H1 (cell line): ENCODE measurements at regions not wholly inside any gene's neighbourhood (a gene's known extent, or its start where the extent isn't known, plus 50 kb on each side); places are given as distances from the start of the nearest gene placed in this dataset.

Experiments used
- CTCF ChIA-PET: fragments of 300-600 bp; sonication (Branson Sonifier 250); formaldehyde crosslinking; loops from one replicate; lab custom pipeline; 2021; ENCODE audit not compliant: partially characterized antibody; lab: Charles Lee
- POLR2A ChIA-PET: fragments of 300-600 bp; sonication (Branson Sonifier 250); formaldehyde crosslinking; loops from one replicate; lab custom pipeline; 2021; ENCODE audit warnings: inconsistent platforms; ENCODE audit not compliant: partially characterized antibody; lab: Charles Lee
- DNase-seq, 2 experiments: peaks; one replicate each; pipeline versions ENCODE4 v3.0.0 to v3.0.0-alpha.2; 2010 to 2022; ENCODE audit warnings: low spot score in 2 of 2, low read depth in 1 of 2, mixed read lengths in 1 of 2
- FAIRE-seq: peaks from 2 replicates; lab custom pipeline; 2011; peaks lifted over from hg19 to GRCh38; lab: Jason Lieb, UNC
- H2AFZ ChIP-seq: 2 replicates; pipeline ENCODE4 v1.8.1; 2012; ENCODE audit warnings: low read length, inconsistent platforms
- H2AK5ac ChIP-seq: 2 replicates; pipeline ENCODE4 v1.6.1; 2013; ENCODE audit warnings: low read depth, low read length
- H2BK120ac ChIP-seq: replicated peaks from 2 replicates; pipeline ENCODE3; 2013; ENCODE audit warnings: low read depth, low read length, inconsistent platforms
- H2BK12ac ChIP-seq: 2 replicates; pipeline ENCODE4 v1.6.1; 2013; ENCODE audit warnings: low read depth, low read length
- H2BK15ac ChIP-seq: 2 replicates; pipeline ENCODE4 v1.6.1; 2013; ENCODE audit warnings: low read length
- H2BK20ac ChIP-seq: 2 replicates; pipeline ENCODE4 v1.6.1; 2013; ENCODE audit warnings: low read length
- H2BK5ac ChIP-seq: 2 replicates; pipeline ENCODE4 v1.6.1; 2013; ENCODE audit warnings: low read depth, low read length
- H3K14ac ChIP-seq: 2 replicates; pipeline ENCODE4 v1.6.1; 2013; ENCODE audit warnings: inconsistent platforms; ENCODE audit not compliant: insufficient read length
- H3K18ac ChIP-seq: 2 replicates; pipeline ENCODE4 v1.6.1; 2013; ENCODE audit warnings: low read length; ENCODE audit errors: extremely low read depth
- H3K23ac ChIP-seq: 2 replicates; pipeline ENCODE4 v1.6.1; 2013; ENCODE audit warnings: inconsistent platforms; ENCODE audit not compliant: insufficient read length
- H3K23me2 ChIP-seq: 2 replicates; pipeline ENCODE4 v1.6.1; 2013; ENCODE audit warnings: low read depth, low read length
- H3K27ac ChIP-seq: 2 replicates; pipeline ENCODE4 v1.6.1; 2011; ENCODE audit warnings: low read depth, low read length, inconsistent platforms
- H3K27me3 ChIP-seq, 4 experiments: replicated peaks in 1 of 4; 1 replicate in 1 of 4; 2 replicates in 3 of 4; pipeline versions ENCODE4 v1.6.1 to v1.8.1; 2011 to 2013; ENCODE audit warnings: low read length in 3 of 4, mild to moderate bottlenecking in 3 of 4, inconsistent platforms in 2 of 4, mixed read lengths in 2 of 4, moderate library complexity in 1 of 4; ENCODE audit not compliant: control insufficient read depth in 3 of 4, insufficient read depth in 3 of 4; ENCODE audit errors: extremely low read depth in 1 of 4
- H3K36me3 ChIP-seq, 4 experiments: 2 replicates each; pipeline versions ENCODE4 v1.6.1 to v1.8.1; 2011 to 2013; ENCODE audit warnings: mild to moderate bottlenecking in 4 of 4, low read length in 3 of 4, moderate library complexity in 2 of 4, control low read depth in 1 of 4, inconsistent platforms in 1 of 4; ENCODE audit not compliant: insufficient read depth in 4 of 4, control insufficient read depth in 2 of 4
- H3K4ac ChIP-seq: replicated peaks from 2 replicates; pipeline ENCODE3; 2013; ENCODE audit warnings: low read length, low read depth, mixed read lengths, inconsistent platforms; ENCODE audit not compliant: insufficient read length
- H3K4me1 ChIP-seq, 4 experiments: replicated peaks in 1 of 4; 1 replicate in 1 of 4; 2 replicates in 3 of 4; pipeline versions ENCODE4 v1.6.1 to v1.8.1; 2011 to 2013; ENCODE audit warnings: low read length in 3 of 4, inconsistent platforms in 2 of 4, mixed read lengths in 1 of 4; ENCODE audit not compliant: insufficient read depth in 4 of 4, control insufficient read depth in 3 of 4
- H3K4me2 ChIP-seq, 2 experiments: 2 replicates each; pipeline versions ENCODE4 v1.6.1 to v1.8.1; 2011 to 2013; ENCODE audit warnings: low read depth in 2 of 2, low read length in 2 of 2, control low read depth in 1 of 2, inconsistent platforms in 1 of 2, mild to moderate bottlenecking in 1 of 2; ENCODE audit not compliant: insufficient read depth in 1 of 2
- H3K4me3 ChIP-seq, 4 experiments: fragments of 200-600, 300-600 bp in 1 of 4; sonication (generic), shearing (Covaris generic), sonication (Bioruptor Twin) in 1 of 4; 2 replicates each; pipeline versions ENCODE4 v1.5.1 to v1.8.1; 2011 to 2016; ENCODE audit warnings: low read length in 4 of 4, low read depth in 3 of 4, control low read depth in 2 of 4, inconsistent platforms in 2 of 4, mild to moderate bottlenecking in 2 of 4, mixed read lengths in 1 of 4, moderate library complexity in 1 of 4; ENCODE audit not compliant: insufficient read depth in 2 of 4; ENCODE audit errors: extremely low read depth in 1 of 4
- H3K56ac ChIP-seq: replicated peaks from 2 replicates; pipeline ENCODE3; 2013; ENCODE audit warnings: low read depth, mild to moderate bottlenecking, mixed read lengths, low read length, inconsistent platforms; ENCODE audit not compliant: insufficient read length
- H3K79me1 ChIP-seq: 2 replicates; pipeline ENCODE4 v1.6.1; 2013; ENCODE audit warnings: low read depth, low read length, control low read depth
- H3K79me2 ChIP-seq, 2 experiments: 2 replicates each; pipeline versions ENCODE4 v1.6.1 to v1.8.1; 2012 to 2013; ENCODE audit warnings: low read length in 2 of 2, mild to moderate bottlenecking in 2 of 2, inconsistent platforms in 1 of 2; ENCODE audit not compliant: insufficient read depth in 2 of 2, control insufficient read depth in 1 of 2
- H3K9ac ChIP-seq, 4 experiments: replicated peaks in 1 of 4; 1 replicate in 1 of 4; 2 replicates in 3 of 4; pipeline versions ENCODE4 v1.6.1 to v1.8.1; 2011 to 2013; ENCODE audit warnings: low read depth in 3 of 4, low read length in 3 of 4, control low read depth in 2 of 4, mild to moderate bottlenecking in 2 of 4, moderate library complexity in 2 of 4, inconsistent platforms in 1 of 4; ENCODE audit errors: extremely low read depth in 1 of 4
- H3K9me3 ChIP-seq, 2 experiments: 2 replicates each; pipeline versions ENCODE4 v1.6.1 to v1.8.1; 2012 to 2013; ENCODE audit warnings: mild to moderate bottlenecking in 2 of 2, moderate library complexity in 2 of 2, control low read depth in 1 of 2, inconsistent platforms in 1 of 2, low read depth in 1 of 2, low read length in 1 of 2, mixed read lengths in 1 of 2; ENCODE audit not compliant: insufficient read depth in 2 of 2
- H4K20me1 ChIP-seq, 2 experiments: replicated peaks in 1 of 2; 2 replicates each; pipeline versions ENCODE3 to v1.8.1; 2011 to 2013; ENCODE audit warnings: inconsistent platforms in 2 of 2, low read length in 2 of 2, mild to moderate bottlenecking in 1 of 2; ENCODE audit not compliant: insufficient read depth in 2 of 2, control insufficient read depth in 1 of 2
- H4K5ac ChIP-seq: 2 replicates; pipeline ENCODE4 v1.6.1; 2013; ENCODE audit warnings: low read length, low read depth, mixed read lengths, inconsistent platforms; ENCODE audit not compliant: insufficient read length
- H4K8ac ChIP-seq: 2 replicates; pipeline ENCODE4 v1.8.0; 2013; ENCODE audit warnings: mild to moderate bottlenecking, moderate library complexity, low read length, inconsistent platforms; ENCODE audit not compliant: insufficient read depth; ENCODE audit errors: extremely low read depth
- H4K91ac ChIP-seq: replicated peaks from 2 replicates; pipeline ENCODE3; 2013; ENCODE audit warnings: low read length, mixed read lengths, inconsistent platforms; ENCODE audit not compliant: insufficient read length
- CREB1 ChIP-seq: IDR thresholded peaks from 2 replicates; pipeline ENCODE4 v1.6.1; 2012; ENCODE audit warnings: inconsistent platforms
- WGBS, 2 experiments: shearing (Covaris generic) in 1 of 2; methylation state at CpG; one replicate each; pipeline versions ENCODE4 v1.1.6 to v1.1.7; 2013 to 2015; ENCODE audit warnings: low lambda C conversion rate in 2 of 2, mixed read lengths in 2 of 2, inconsistent platforms in 1 of 2, low coverage in 1 of 2, missing lambda C conversion rate in 1 of 2; ENCODE audit not compliant: insufficient replicate concordance in 2 of 2, insufficient coverage in 1 of 2, insufficient read length in 1 of 2; ENCODE audit errors: extremely low coverage in 1 of 2, missing lambda C conversion rate in 1 of 2; 5-methylcytosine and 5-hydroxymethylcytosine counted together

- H3K23ac ChIP-seq: no peak overlapping the region
These were observed 82.1 kb upstream of the SLC7A1 start for GRCh38 chr13:29677627-29678026.

More at GRCh38 chr13:29677627-29678026, 82.1 kb upstream of the SLC7A1 start:
- Histone ChIP-seq H4K20me1 (no peaks in the 10 kb centered on the region), H2BK5ac (no peak overlapping the region), H3K18ac (no peak overlapping the region), H2AK5ac (no peak overlapping the region), H3K23me2 (no peaks in the 10 kb centered on the region), H3K27me3 (no peaks in the 10 kb centered on the region), H3K9me3 (no peaks in the 10 kb centered on the region), H4K91ac (no peak overlapping the region), H3K56ac (no peak overlapping the region), H3K79me2 (no peaks in the 10 kb centered on the region), H3K4me2 (no peak overlapping the region), H4K8ac (no peak overlapping the region), H2BK15ac (no peak overlapping the region), H3K79me1 (no peaks in the 10 kb centered on the region), H2BK20ac (no peak overlapping the region), H3K4ac (no peak overlapping the region), H3K14ac (no peak overlapping the region), H2AFZ (no peak overlapping the region), H3K27ac (no peak overlapping the region), H3K36me3 (no peaks in the 10 kb centered on the region), H2BK120ac (no peak overlapping the region), H4K5ac (no peak overlapping the region), H3K4me3 (no peak overlapping the region), H3K4me1 (peaks cover 0 to 3% (median 0%) of the 10 kb centered on the region in 4 experiments; a peak in 1 of 7 replicates), H3K9ac (no peak overlapping the region), H2BK12ac (no peak overlapping the region)
- TF ChIP-seq CREB1: no peak
- 93% methylated on average over 5 of the region's 5 CpGs; no CpG with 5 or more reads in 1 of the 2 experiments for WGBS, 2 experiments
- ChIA-PET CTCF (interaction anchor here (1.3 kb wide), 1 partner anchor 8 kb away, joined by 6 read pairs; no protein-coding TSS in a partner anchor), POLR2A (interaction anchor here (1.5 kb wide), 1 partner anchor 82 kb away, joined by 4 read pairs; the partner anchor contains the start of gene SLC7A1)
- no peak for DNase-seq
- no peak for FAIRE-seq
